ENCODE measurements at regions not wholly inside any gene's neighbourhood (a gene's known extent, or its start where the extent isn't known, plus 50 kb on each side); places are given as distances from the start of the nearest gene placed in this dataset.

GRCh38 chr7:132034748-132035416 lies 478.5 kb upstream of the PODXL start:
- TF ChIP-seq EZH2 (IDR thresholded peaks at IDR 0.05; ENCODE audit: borderline replicate concordance, insufficient read depth, low read depth, low read length, poor library complexity, severe bottlenecking) (no peak), CTCF (IDR thresholded peaks at IDR 0.05) (no peak)
